ENCODE measurements at regions not wholly inside any gene's neighbourhood (a gene's known extent, or its start where the extent isn't known, plus 50 kb on each side); places are given as distances from the start of the nearest gene placed in this dataset.

DNA sequence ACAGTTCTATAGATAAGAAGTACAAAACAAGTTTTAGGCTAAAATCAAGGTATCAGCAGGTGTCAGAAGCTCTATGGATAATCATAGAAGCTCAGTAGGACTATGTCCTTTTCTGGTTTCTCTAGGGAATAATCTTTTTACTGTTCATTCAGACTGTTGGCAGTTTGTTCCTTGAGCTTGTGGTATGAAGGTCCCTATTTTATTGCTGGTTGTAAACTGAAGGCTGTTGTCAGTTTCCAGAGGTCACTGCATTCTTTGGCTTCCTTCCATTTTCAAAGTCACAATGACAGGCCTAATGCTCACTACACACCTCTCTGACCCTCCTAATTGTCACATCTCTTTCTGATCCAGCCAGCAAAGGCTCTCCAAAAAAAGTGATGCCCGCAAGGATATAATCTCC is 337.9 kb upstream of the EDNRB start:
- DNase-seq = no peak
- intact Hi-C loops (cut with DNase I) = no loop called here

DNA sequence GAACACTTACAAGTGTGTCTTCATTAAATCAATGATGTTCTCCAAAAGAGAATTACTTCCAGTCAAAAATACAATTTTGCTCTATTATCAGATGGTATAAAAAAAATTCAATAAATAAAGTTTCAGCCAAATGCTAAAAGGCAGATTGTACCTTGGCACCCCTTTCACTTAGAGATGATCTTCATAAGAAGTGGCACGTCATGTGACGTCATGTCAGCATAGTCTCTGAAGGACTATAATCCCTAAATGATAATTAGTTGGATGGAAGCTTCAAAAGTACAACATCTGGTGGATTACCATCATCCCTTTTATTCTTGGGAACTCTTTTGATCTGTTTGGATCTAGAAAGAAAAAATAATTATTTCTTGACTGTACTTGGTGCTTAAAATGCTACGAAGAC is 335.5 kb upstream of the EDNRB start:
- DNase-seq = no peak
- intact Hi-C loops (cut with DNase I) = no loop called here

DNA sequence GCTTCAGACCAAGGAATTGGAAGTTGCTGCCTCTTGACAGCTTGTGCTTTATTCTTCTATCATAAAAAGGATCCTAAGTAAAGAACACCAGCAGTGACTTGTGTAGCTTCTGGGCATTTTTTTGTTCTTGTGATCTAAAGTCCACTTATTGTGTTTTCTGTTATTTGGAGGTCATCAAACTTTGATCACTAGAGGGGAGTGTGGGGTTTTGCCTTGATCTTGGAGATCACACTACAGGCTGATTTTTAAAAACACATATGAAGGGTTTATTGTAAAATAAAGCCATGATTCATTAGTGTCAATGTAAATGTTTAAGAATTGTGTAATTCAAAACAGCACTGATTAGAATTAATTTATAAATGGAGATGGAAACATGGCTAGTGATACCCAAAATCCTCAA is 328.7 kb upstream of the EDNRB start:
- DNase-seq = no peak
- intact Hi-C loops (cut with DNase I) = no loop called here

DNA sequence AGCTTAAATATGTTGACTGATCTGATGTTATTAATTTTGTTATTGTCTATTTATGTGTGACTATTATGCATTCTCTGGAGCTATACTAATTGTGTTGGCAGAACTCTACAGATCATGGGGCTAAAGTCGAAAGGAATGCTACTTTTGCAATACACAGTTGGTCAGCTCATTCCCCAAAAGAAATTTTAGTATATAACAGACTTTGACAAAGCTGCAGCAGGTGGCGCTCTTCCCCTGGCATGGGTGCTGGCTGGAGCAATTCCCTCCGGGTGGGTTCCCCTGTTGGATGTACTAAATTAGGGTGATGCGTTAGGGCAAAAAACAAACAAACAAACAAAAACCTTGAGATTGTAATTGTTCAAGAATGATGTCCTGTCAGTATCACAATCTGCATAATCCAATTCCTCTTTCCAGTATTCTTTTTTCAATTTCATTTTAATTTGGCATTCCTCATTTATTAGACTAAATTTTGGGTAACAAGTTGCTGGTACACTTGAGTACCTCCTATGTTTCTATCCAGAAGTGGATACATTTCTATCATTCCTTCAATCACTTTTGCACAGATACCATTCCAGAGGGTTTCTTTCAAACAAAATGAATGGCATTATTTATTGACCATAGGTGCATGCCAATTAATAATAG is 322.8 kb upstream of the EDNRB start:
- DNase-seq = peak in 33 of 42 donors; percentile 3 to 59 (median 20)
- intact Hi-C loops (cut with DNase I) = no loop called here

DNA sequence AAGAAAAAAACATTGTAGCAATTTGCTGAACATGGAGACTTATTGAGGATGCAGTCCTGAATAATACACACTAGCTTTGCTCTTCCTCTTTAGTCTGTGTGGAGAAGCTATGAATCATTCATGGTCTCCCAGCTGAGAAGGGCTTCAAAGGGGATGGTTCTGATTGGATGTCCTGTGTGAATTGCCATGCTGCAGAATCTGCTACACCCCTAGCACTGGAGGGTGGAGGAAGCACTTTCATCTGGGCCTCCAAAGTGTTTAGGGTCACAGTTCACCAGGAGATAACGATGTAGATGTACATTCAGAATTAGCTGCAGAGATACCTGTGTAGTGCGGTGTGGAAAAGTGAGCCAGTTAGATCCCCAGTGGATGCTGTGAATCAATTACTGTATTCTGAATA is 321.1 kb upstream of the EDNRB start:
- no peak for DNase-seq
- intact Hi-C loops (cut with DNase I) = no loop called here

DNA sequence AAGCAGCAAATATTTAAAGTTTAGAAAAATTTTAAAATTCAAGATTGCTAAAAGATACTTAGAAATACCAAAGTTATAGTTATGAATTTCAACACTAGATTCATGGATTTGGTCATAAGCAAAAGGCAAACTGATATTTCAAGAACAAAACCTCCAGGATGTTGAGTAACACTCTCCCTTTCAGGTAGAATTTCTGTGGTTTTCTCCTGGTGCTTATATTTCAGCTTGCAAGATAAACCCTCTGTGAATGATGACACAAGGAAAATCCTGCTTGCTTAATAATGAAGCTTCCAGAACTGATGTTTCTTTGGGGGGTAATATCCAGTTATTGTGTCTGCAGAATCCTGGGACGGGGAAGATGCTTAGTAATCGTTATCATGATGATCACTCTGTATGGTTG is 320.3 kb upstream of the EDNRB start:
- intact Hi-C loops (cut with DNase I) = no loop called here

DNA sequence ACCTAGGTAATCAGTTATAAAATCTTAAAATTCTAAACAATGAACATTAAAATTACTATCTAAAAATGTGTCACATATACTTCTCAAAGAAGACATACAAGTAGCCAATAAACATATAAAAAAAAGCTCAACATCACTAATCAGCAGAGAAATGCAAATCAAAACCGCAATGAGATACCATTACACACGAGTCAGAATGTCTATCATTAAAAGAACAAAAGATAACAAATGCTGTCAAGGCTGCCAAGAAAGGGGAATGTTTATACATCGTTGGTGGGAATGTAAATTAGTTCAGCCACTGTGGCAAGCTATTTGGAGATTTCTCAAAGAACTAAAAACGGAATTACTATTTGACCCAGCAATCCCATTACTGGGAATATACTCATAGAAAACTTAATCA is 310.3 kb upstream of the EDNRB start:
- no peak for DNase-seq
- intact Hi-C loops (cut with DNase I) = no loop called here

More for the DNA sequence above, 320.3 kb upstream of the EDNRB start:
- no peak for DNase-seq

DNA sequence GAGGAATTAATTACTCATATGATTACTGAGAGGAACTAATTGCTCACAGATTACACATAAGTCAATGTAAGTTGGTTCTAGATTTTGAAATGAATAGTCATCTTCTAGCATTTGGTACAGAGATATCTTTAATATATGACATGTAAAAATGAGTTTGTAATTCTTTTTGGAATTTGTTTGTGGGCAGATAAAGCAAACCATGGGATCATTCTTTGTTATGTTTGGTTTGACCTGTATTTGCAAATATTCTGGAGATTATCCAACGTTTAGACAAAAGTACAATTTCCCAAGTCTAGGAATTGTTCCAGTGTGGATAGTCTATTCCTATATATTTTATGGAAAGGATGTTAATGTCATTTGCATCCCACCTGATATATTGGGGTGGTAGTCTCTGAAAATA is 309.6 kb upstream of the EDNRB start:
- DNase-seq = no peak
- intact Hi-C loops (cut with DNase I) = no loop called here

DNA sequence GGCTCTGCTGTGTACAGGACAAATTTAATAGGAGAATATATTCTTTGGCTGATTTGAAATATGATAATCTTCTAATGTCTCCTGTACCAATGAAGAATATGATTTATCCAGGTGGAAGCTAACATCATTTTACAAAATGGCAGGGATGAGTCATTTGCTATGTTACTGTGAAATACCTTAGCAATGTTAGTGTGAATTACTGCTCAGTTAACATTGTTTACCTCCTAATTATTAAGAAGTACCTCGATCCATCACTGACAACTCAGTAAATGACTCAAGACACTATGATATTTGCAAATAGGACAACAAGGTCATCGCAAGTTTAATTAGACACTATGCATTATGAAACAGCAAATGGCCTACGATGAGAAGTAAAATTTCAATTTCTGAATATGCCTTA is 309.1 kb upstream of the EDNRB start:
- intact Hi-C loops (cut with DNase I) = no loop called here

DNA sequence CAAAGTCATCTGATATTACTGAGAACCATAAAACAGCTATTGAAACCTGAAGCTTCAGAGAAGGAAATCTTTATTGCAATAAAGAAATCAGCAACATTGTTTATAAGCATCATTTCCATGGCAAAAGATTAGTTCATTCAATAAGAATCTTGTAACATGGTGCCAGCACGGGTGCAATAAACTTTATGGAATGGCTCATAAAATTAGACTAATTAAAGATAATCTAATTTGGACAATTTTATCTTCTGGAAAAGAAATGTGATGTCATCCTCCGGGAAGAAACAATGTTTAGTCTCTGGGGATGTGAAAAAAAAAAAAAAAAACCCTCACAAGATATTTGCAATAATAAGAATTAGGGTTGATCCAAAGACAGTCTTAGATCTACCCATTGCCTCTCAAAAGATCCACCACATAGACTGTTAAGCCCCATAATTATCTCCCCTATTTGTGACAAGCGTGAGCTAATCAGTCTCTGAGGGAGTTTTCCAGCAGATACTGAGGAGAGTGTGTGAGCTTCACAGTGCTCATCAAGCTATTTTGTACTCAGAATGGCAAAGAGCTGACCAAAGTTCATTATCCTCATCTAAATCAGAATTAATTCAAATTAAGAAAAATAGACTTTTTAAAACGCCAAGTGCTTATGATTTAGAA is 297.0 kb upstream of the EDNRB start:
- intact Hi-C loops (cut with DNase I) = no loop called here
- no peak for DNase-seq

More for the DNA sequence above, 309.1 kb upstream of the EDNRB start:
- DNase-seq = no peak

DNA sequence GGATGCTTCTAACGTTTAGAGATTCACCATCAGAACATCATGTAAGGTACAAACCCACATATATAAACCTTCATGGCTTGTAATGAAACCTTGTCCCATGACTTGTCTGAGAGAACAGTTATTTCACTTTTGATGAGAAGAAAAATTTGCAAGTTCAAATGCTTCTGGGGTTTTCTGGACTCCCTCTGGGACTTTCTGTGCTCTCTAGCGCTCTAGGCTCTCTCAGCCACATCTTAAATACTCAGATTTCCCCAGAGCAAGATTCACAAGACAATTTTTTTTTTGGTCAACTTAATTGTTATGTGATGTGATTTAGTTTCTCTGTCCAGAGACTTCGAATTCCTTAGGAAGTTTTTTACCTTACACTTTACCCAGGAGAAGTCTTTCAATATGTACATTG is 282.8 kb upstream of the EDNRB start:
- intact Hi-C loops (cut with DNase I) = no loop called here
- DNase-seq = no peak

DNA sequence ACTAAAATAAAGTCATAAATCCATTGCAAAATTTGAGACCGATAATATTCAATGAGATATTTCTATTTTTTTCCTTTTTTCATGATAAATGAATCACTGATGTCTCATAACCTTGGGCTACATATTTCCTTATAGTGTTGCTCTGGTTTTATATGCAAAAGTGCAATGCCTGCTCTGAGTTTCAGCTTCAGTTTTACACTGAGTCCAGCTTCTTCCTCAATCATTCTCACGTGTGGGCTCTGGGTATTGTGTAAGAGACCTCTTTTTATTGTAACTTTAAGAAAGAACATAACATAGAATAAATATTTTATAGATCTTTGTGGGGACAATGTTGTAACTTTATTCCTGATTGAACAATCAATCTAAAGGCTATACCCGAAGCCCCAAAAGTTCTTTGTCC is 280.2 kb upstream of the EDNRB start:
- intact Hi-C loops (cut with DNase I) = no loop called here
- no peak for DNase-seq

DNA sequence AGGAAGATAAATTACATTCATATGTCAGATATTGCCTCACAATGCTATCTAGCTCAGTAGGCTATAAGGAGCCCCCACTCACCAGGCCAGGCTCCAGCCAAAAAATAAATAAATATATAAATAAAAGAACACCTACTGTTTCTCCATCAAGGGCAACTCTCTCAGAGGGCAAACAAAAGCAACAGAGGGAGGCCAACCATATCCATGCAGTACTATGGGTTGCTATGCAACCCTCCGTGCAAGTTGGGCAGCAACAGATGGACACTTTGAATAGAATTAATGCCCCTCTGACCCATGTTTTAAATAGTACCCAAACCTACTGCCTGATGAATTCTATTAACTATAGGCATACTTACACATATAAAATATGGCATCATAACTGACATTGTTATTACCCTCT is 279.8 kb upstream of the EDNRB start:
- intact Hi-C loops (cut with DNase I) = no loop called here

DNA sequence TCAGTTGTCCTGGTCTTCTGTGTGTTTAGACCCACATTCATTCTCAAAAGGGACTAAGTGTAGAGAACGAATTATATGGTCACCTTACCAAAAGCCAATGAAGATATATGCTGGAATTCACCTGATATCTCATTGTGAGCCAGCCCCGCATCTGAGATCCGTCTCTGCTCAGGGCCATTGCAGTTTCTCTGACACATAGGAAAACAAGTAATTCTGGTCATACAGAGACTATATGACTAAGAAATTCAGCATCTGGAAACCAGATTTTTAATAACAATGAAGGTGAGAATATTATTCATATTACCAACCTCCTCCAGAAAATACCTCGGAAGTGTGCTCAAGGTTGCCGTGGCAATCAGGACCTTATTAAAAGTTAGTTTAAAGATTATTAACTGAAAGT is 278.6 kb upstream of the EDNRB start:
- no peak for DNase-seq
- intact Hi-C loops (cut with DNase I) = no loop called here

More for the DNA sequence above, 279.8 kb upstream of the EDNRB start:
- peak in 1 of 42 donors; percentile 7 for DNase-seq

DNA sequence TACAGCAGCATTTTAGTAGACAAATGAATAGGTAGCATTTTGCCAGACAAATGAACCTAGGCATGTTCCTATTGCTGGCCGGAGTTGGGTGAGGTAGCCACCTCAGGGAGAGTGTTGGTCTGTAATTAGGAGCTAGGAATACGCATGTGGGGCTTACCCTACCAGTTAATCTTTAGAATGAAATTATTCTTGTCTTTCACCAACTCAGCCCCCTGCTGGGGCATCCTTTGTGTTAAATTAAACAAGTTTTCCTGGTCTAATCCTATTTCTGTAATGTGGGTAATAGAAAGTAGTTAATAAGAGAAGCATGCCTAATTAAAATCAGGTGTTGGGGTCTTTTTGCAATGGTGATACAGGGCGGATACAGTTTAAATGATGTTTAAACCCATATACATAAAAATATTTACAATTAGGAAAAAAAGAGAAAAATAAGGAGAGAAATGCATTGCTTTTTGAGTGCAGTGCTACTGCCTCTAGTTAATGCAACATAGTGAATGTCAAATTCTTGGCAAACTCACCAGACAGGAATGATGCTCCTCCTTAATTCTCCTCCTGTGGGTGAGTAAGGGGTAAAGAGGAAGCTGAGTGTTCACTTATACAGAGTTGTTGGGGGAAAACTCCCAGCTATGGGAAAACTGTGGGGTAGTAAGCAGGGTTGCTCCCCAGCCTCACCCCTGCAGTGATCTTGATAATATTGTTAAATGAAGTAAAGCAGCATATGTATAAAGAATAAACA is 276.4 kb upstream of the EDNRB start:
- DNase-seq = no peak
- intact Hi-C loops (cut with DNase I) = no loop called here

DNA sequence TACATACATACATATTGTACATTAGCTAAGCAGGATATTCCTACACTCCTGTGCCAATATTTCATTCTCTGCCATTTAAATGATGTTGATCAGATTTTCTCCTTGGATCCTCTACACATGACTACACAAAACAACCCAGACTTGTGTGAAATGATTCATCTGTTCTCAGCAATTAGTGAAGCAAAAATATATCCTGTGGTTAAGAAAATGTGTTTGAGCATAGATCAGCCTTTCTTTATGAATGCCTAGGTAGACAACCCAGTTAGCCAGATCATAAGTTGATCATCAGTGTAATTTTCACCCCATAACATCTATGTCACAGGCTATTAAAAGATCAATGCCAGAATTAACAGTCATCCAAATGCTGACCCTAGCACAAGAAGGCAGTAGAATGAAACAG is 275.2 kb upstream of the EDNRB start:
- DNase-seq = no peak
- intact Hi-C loops (cut with DNase I) = no loop called here

DNA sequence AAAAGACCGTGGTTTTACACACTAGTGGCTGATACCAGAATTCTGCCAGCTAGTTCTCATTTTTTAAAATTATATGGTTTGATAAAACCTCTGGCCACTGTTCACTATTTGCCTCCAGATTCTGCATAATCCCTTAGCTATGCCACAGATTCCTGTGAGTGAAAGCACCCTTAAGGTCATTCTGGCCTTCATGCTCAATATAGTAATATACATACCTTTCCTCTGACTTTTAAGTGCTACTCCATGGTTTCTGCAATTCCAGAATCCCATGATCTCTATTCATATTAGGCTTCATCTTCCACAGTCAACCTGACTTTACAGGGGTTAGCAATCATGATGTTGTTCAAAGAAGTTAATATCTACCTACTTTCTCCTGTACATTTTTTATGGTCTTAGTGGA is 274.1 kb upstream of the EDNRB start:
- no peak for DNase-seq

DNA sequence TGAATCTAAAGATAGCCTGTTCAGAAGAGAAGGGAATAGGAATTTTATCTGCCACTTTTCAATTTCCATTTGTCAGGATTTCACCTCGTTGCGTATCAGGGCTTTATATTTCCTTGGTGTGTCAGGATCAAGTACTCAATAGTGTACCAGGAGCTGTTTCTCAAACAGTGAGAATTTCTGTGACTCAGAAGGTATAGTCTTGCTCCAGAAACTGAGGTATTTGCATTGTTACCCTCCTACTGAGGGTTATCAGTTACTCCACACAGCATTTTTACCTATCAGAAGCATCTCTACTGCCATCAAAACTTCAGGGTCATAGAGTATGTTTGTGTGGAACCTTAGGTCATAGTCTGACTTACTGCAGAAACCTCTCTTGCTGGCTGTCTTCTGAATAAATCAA is 271.7 kb upstream of the EDNRB start:
- intact Hi-C loops (cut with DNase I) = no loop called here
- no peak for DNase-seq

More for the DNA sequence above, 274.1 kb upstream of the EDNRB start:
- intact Hi-C loops (cut with DNase I) = no loop called here

DNA sequence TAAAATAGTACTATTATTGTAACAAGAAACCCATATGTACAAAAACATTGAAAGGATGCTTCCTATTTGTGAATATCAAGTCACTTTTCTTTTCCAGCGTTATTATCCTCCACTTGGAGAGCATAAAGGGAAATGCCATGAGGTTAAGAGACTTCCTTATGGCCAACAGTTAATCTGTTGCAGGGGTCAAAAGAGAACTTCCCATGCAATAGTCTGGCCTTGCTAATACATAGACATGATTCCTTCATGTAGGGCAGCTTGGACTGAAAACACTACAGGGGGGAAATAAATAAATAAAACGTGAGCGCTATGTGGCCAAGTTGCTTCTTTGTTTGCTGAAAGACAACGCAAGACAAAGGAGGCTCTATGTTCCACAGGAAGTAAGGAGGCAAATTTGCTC is 269.1 kb upstream of the EDNRB start:
- intact Hi-C loops (cut with DNase I) = no loop called here
- DNase-seq = no peak

DNA sequence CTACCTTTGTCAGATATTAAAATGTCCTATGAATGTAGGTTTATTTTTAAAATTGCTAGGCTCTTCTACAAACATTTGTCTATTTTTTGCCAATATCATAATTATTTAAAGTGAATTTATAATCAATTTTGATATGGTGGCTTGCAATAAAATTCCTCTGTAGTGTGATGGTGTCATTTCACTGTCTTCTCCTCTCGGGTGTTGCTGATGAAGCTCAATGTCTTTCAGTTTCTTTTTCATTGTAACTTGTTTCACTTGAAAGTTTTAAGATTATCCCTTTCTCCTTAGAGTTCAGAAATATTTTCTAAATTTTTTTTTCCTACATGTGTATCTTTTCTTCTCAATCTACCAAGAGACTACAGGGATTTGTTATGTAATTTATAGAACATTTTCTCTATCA is 267.1 kb upstream of the EDNRB start:
- intact Hi-C loops (cut with DNase I) = no loop called here
- no peak for DNase-seq

DNA sequence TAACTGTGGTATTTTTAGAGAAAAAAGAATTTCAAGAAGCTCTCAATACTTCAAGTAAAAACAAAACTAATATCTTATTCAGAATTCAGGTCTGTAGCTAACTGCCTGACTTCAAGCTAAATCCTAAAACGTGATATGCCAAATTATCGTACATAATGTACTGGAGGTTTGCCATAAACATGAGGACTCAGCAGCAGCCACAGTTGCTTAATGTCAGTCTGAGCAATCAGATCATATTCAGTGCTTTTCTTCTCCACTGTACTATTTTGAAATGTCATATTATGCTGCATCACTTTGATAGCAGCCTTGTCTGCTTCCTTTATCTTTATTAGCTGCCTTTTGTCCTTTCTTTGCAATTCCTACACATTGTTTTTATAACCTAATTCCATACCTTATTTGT is 265.1 kb upstream of the EDNRB start:
- DNase-seq = peak in 1 of 42 donors; percentile 11
- intact Hi-C loops (cut with DNase I) = no loop called here
